ENCODE measurements at regions not wholly inside any gene's neighbourhood (a gene's known extent, or its start where the extent isn't known, plus 50 kb on each side); places are given as distances from the start of the nearest gene placed in this dataset.

GRCh38 chr20:11391591-11391990 is 526.1 kb upstream of the BTBD3 start:
- H3K9ac ChIP-seq, result no peak overlapping the region
- no peak overlapping the region for H3K27ac ChIP-seq
- H3K4me1 ChIP-seq (ENCODE audit: low read depth, poor library complexity, severe bottlenecking), result no peaks in the 10 kb centered on the region
- no peaks in the 10 kb centered on the region for H3K27me3 ChIP-seq (ENCODE audit: insufficient read depth, low read depth)
- no peak for TF ChIP-seq CTCF (conservative IDR thresholded peaks at IDR 0.05; ENCODE audit: low read depth, low read length)
- no peak overlapping the region for H2AFZ ChIP-seq (ENCODE audit: low read depth)
- no peak overlapping the region for H3K4me3 ChIP-seq (IDR thresholded peaks at IDR 0.05; ENCODE audit: insufficient read depth, low read depth, low read length)
- H4K20me1 ChIP-seq (ENCODE audit: insufficient read depth), result no peaks in the 10 kb centered on the region
- no peaks in the 10 kb centered on the region for H3K79me2 ChIP-seq (ENCODE audit: insufficient read depth, low read depth)
- no peaks in the 10 kb centered on the region for H3K36me3 ChIP-seq (ENCODE audit: insufficient read depth)
- H3K4me2 ChIP-seq, result no peak overlapping the region

GRCh38 chr20:11394145-11394833 is 523.4 kb upstream of the BTBD3 start:
- Histone ChIP-seq H3K4me2 (no peak overlapping the region), H3K36me3 (ENCODE audit: insufficient read depth) (no peaks in the 10 kb centered on the region), H3K4me1 (ENCODE audit: low read depth, poor library complexity, severe bottlenecking) (no peaks in the 10 kb centered on the region), H3K4me3 (IDR thresholded peaks at IDR 0.05; ENCODE audit: insufficient read depth, low read depth, low read length) (no peak overlapping the region), H3K27me3 (ENCODE audit: insufficient read depth, low read depth) (no peaks in the 10 kb centered on the region), H3K9ac (no peak overlapping the region), H2AFZ (ENCODE audit: low read depth) (no peak overlapping the region), H3K79me2 (ENCODE audit: insufficient read depth, low read depth) (no peaks in the 10 kb centered on the region), H4K20me1 (ENCODE audit: insufficient read depth) (no peaks in the 10 kb centered on the region), H3K27ac (no peak overlapping the region)
- TF ChIP-seq CTCF (conservative IDR thresholded peaks at IDR 0.05; ENCODE audit: low read depth, low read length), result no peak

- Histone ChIP-seq H3K27ac (no peak overlapping the region), H3K79me2 (ENCODE audit: insufficient read depth, low read depth) (no peaks in the 10 kb centered on the region), H3K36me3 (ENCODE audit: insufficient read depth) (no peaks in the 10 kb centered on the region), H2AFZ (ENCODE audit: low read depth) (no peak overlapping the region), H3K4me3 (IDR thresholded peaks at IDR 0.05; ENCODE audit: insufficient read depth, low read depth, low read length) (no peak overlapping the region), H3K27me3 (ENCODE audit: insufficient read depth, low read depth) (no peaks in the 10 kb centered on the region), H3K9ac (no peak overlapping the region), H3K4me1 (ENCODE audit: low read depth, poor library complexity, severe bottlenecking) (no peaks in the 10 kb centered on the region), H4K20me1 (ENCODE audit: insufficient read depth) (no peaks in the 10 kb centered on the region), H3K4me2 (no peak overlapping the region)
- no peak for TF ChIP-seq CTCF (conservative IDR thresholded peaks at IDR 0.05; ENCODE audit: low read depth, low read length)
Observed at GRCh38 chr20:11395581-11395980, 522.1 kb upstream of the BTBD3 start.

GRCh38 chr20:11401988-11402387 is 515.7 kb upstream of the BTBD3 start:
- no peak overlapping the region for H3K4me2 ChIP-seq
- no peak overlapping the region for H3K9ac ChIP-seq
- TF ChIP-seq CTCF (conservative IDR thresholded peaks at IDR 0.05; ENCODE audit: low read depth, low read length), result no peak
- peak overlapping the region; percentile 22; the same call in 1 of the 2 replicates for H2AFZ ChIP-seq (ENCODE audit: low read depth)
- no peaks in the 10 kb centered on the region for H3K36me3 ChIP-seq (ENCODE audit: insufficient read depth)
- H4K20me1 ChIP-seq (ENCODE audit: insufficient read depth), result no peaks in the 10 kb centered on the region
- H3K27ac ChIP-seq, result no peak overlapping the region
- no peaks in the 10 kb centered on the region for H3K4me1 ChIP-seq (ENCODE audit: low read depth, poor library complexity, severe bottlenecking)
- H3K79me2 ChIP-seq (ENCODE audit: insufficient read depth, low read depth), result no peaks in the 10 kb centered on the region
- H3K4me3 ChIP-seq (IDR thresholded peaks at IDR 0.05; ENCODE audit: insufficient read depth, low read depth, low read length), result no peak overlapping the region
- no peaks in the 10 kb centered on the region for H3K27me3 ChIP-seq (ENCODE audit: insufficient read depth, low read depth)

Measured in KMS-11 (cell line).